ENCODE measurements at regions not wholly inside any gene's neighbourhood (a gene's known extent, or its start where the extent isn't known, plus 50 kb on each side); places are given as distances from the start of the nearest gene placed in this dataset.

DNA sequence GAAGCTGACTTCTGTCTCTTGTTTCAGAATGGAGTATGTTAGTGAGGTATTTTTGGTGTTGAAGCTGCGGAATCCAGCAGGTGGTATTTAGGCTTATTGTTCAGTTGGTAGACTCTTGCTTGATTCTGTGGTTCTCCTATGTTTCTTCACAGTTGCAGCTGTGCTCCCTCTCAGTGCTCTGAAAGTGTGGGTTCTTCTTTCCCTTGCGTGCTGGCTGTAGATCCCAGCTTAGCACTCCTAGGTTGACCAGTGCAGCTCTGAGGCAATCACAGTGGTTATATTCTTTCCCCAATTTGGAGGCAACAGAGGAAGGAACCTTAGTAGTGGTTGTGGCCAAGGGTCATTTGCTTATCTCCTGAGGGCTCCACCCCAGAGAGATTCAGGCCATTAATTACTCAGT, 269.2 kb upstream of the NRIP1 start:
- WGBS = 92% methylated on average over 2 of the region's 2 CpGs
- Histone ChIP-seq H3K27me3 (no peaks in the 10 kb centered on the region), H3K4me3 (no peak overlapping the region), H3K4me1 (no peaks in the 10 kb centered on the region), H3K9me3 (no peaks in the 10 kb centered on the region), H3K27ac (no peak overlapping the region), H3K36me3 (no peaks in the 10 kb centered on the region)
- DNase-seq (ENCODE audit: low spot score in 2 of 2) = no peak
- TF ChIP-seq POLR2A (IDR thresholded peaks at IDR 0.05) (no peak), POLR2AphosphoS5 (IDR thresholded peaks at IDR 0.05) (no peak), EP300 (IDR thresholded peaks at IDR 0.05) (no peak)
- TF ChIP-seq, protein P1, sequence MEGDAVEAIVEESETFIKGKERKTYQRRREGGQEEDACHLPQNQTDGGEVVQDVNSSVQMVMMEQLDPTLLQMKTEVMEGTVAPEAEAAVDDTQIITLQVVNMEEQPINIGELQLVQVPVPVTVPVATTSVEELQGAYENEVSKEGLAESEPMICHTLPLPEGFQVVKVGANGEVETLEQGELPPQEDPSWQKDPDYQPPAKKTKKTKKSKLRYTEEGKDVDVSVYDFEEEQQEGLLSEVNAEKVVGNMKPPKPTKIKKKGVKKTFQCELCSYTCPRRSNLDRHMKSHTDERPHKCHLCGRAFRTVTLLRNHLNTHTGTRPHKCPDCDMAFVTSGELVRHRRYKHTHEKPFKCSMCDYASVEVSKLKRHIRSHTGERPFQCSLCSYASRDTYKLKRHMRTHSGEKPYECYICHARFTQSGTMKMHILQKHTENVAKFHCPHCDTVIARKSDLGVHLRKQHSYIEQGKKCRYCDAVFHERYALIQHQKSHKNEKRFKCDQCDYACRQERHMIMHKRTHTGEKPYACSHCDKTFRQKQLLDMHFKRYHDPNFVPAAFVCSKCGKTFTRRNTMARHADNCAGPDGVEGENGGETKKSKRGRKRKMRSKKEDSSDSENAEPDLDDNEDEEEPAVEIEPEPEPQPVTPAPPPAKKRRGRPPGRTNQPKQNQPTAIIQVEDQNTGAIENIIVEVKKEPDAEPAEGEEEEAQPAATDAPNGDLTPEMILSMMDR (IDR thresholded peaks at IDR 0.05) = no peak

DNA sequence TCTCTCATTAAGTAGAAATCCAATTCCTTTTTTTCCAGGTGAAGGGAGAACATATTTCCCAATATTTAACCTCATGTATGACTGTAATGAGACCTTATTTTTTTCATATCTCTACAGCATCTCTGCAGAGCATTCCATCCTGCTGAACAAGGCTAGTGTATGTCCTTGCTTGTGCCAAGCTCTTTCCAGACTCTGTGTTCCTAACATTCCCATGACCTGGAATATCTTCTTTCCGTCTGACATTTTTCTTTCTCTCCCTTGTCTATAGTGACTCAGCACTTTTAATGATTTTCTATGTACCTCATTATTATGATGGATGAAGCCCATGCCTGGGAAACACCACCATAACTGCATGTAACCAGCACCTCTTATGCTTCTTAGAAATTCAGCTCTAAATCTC, 278.3 kb upstream of the NRIP1 start:
- Histone ChIP-seq H3K27ac (no peak overlapping the region), H3K9me3 (no peaks in the 10 kb centered on the region), H3K4me1 (no peaks in the 10 kb centered on the region), H3K27me3 (no peaks in the 10 kb centered on the region), H3K36me3 (no peaks in the 10 kb centered on the region), H3K4me3 (no peak overlapping the region)
- DNase-seq (ENCODE audit: low spot score in 2 of 2) = no peak
- WGBS = 47% methylated on average over 1 of the region's 1 CpG
- TF ChIP-seq EP300 (IDR thresholded peaks at IDR 0.05) = no peak
- TF ChIP-seq, protein P1 (IDR thresholded peaks at IDR 0.05) = no peak
- TF ChIP-seq POLR2AphosphoS5 (IDR thresholded peaks at IDR 0.05) = no peak
- no peak for TF ChIP-seq POLR2A (IDR thresholded peaks at IDR 0.05)

DNA sequence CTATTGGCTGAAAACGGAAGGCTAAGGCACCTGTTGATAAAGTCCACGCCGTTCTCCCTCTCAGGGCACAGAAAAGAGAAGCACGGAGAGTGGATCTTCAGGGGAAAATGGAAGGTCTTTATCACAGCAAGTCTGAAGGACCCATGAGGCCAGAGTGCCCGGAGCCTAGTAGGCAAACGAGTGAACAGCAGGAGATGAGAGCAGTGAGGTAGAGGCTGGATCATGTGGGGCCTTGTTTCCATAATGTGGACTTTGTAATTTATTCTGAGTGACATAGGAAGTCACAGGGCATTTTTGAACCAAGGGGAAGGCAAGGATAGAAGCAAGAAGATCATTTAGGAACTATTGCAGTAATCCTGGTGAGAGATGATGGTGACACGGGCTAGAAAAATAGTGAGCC, 287.2 kb upstream of the NRIP1 start:
- Histone ChIP-seq H3K27me3 (no peaks in the 10 kb centered on the region), H3K4me1 (no peaks in the 10 kb centered on the region), H3K36me3 (no peaks in the 10 kb centered on the region), H3K9me3 (no peaks in the 10 kb centered on the region), H3K27ac (no peak overlapping the region), H3K4me3 (no peak overlapping the region)
- TF ChIP-seq EP300 (IDR thresholded peaks at IDR 0.05) = no peak
- no peak for TF ChIP-seq POLR2AphosphoS5 (IDR thresholded peaks at IDR 0.05)
- TF ChIP-seq POLR2A (IDR thresholded peaks at IDR 0.05) = no peak
- TF ChIP-seq, protein P1 (IDR thresholded peaks at IDR 0.05) = no peak
- WGBS = 95% methylated on average over 7 of the region's 7 CpGs
- DNase-seq (ENCODE audit: low spot score in 2 of 2) = no peak

DNA sequence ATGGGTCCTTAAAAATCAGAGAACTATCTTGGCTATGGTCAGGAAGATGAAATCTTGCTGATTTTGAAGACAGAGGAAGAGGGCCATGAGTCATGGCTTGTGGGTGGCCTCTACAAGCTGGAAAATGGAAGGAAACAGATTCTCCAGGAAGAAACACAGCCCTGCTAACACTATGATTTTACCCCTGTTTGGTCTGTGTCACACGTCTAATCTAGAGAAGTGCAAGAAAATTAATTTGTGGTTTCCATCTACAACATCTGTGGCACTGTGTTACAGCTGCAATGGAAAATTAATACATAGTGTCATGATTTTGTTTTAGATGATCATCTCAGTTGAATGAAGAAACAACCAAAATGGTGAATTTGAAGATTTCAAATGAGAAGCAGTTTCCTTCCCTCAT, 288.7 kb upstream of the NRIP1 start:
- no peak for DNase-seq (ENCODE audit: low spot score in 2 of 2)
- Histone ChIP-seq H3K4me3 (no peak overlapping the region), H3K36me3 (no peaks in the 10 kb centered on the region), H3K27ac (no peak overlapping the region), H3K4me1 (no peaks in the 10 kb centered on the region), H3K9me3 (no peaks in the 10 kb centered on the region), H3K27me3 (no peaks in the 10 kb centered on the region)
- WGBS = 54% methylated on average over 1 of the region's 1 CpG
- TF ChIP-seq, protein P1 (IDR thresholded peaks at IDR 0.05) = no peak
- TF ChIP-seq POLR2A (IDR thresholded peaks at IDR 0.05) (no peak), EP300 (IDR thresholded peaks at IDR 0.05) (no peak), POLR2AphosphoS5 (IDR thresholded peaks at IDR 0.05) (no peak)

DNA sequence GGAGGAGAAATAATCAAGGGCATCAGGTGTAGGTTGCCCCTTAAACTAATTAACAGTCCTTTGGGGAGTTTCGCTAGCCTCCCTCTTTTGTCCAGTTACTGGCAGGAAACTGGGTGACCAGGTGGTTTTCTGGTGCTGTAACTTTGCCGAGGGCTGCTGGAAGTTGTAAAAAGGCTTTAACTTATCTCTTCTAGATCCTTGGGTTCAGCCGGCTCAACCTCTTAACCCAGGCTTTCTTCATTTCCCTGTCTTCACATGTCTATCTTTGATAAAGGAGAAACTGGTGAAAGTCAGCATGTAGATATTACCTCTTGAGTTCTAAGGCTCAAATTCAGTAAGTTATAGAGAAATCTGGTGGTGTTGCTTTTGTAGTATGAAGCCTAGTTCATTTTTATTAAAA, 289.7 kb upstream of the NRIP1 start:
- no peaks in the 10 kb centered on the region for H3K27me3 ChIP-seq
- H3K9me3 ChIP-seq = no peaks in the 10 kb centered on the region
- H3K4me3 ChIP-seq = no peak overlapping the region
- 56% methylated on average over 3 of the region's 3 CpGs for WGBS
- H3K4me1 ChIP-seq = no peaks in the 10 kb centered on the region
- H3K36me3 ChIP-seq = no peaks in the 10 kb centered on the region
- no peak for DNase-seq (ENCODE audit: low spot score in 2 of 2)
- H3K27ac ChIP-seq = no peak overlapping the region
- TF ChIP-seq EP300 (IDR thresholded peaks at IDR 0.05) (no peak), POLR2A (IDR thresholded peaks at IDR 0.05) (no peak), POLR2AphosphoS5 (IDR thresholded peaks at IDR 0.05) (no peak)

DNA sequence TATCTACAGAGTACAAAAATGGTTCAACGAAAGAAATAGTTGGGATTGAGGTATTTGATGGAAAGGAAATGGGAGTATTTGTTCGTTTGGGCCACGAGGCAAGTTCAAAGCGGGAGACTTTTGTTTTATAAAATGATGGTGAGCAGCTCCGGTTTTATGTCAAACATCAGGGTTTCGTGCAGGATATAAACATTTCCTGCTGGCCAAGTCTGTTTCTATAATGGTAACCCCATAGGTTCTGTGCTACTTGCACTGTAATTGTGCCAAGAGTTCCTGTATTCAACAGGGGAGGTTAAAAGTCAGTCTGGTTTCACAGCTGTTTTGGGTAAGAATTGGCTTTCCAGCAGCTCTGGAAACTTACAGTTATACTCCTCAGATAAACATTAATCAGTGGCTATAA, 290.3 kb upstream of the NRIP1 start:
- Histone ChIP-seq H3K27me3 (no peaks in the 10 kb centered on the region), H3K4me1 (no peaks in the 10 kb centered on the region), H3K9me3 (no peaks in the 10 kb centered on the region), H3K27ac (no peak overlapping the region), H3K36me3 (no peaks in the 10 kb centered on the region), H3K4me3 (no peak overlapping the region)
- no peak for DNase-seq (ENCODE audit: low spot score in 2 of 2)
- 68% methylated on average over 6 of the region's 6 CpGs for WGBS
- TF ChIP-seq, protein P1 (IDR thresholded peaks at IDR 0.05) = no peak
- TF ChIP-seq POLR2AphosphoS5 (IDR thresholded peaks at IDR 0.05) = no peak

Data from suprapubic skin (tissue), 4 donors.